ENCODE measurements at regions not wholly inside any gene's neighbourhood (a gene's known extent, or its start where the extent isn't known, plus 50 kb on each side); places are given as distances from the start of the nearest gene placed in this dataset.

DNA sequence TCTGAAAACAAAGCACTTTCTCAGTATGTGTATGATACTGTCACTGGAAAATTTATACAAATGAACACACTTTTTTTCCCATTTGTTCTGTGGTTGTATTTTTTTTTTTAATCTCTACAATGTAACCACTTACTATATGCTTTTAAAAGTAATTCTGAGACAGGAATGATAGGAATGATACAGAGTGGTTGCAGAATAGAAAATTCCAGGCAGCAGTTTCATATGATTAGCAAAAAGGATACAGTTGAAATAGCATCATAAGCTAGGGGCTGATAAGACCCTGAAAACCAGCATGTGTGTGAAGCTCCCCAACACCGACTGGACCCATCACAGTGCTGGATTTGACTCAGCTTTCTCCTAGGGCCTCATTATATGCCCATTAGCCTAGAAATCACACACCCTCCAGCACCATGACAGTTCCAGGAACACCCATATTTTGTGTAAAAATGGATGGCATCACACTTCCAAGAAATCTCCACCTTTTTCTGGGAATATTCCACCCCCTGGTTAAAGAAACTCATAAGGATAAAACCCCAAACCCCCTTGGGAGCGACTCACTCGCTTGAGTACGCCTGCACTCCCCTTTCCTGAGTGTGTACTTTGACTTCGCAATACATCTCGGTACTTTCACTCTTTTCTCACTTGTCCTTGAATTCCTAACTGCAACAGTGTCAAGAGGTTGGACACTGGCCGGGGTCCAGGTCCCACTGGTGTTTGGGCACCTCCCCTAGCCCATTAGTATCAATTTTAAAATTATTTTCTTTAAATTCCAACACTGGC lies 77.4 kb upstream of the AGA start:
- no peak overlapping the region for H2AFZ ChIP-seq (ENCODE audit: low read length)
- no peak overlapping the region for H3K4me2 ChIP-seq (ENCODE audit: low read depth, low read length)
- in situ Hi-C loops (cut with HindIII; ENCODE audit: extremely low pct_ligation_motif_present, low pct_unique_long_range_greater_than_20kb): no loop called here
- no peaks in the 10 kb centered on the region for H3K9me3 ChIP-seq (ENCODE audit: low read length)
- H3K27me3 ChIP-seq (ENCODE audit: control insufficient read depth in 1 of 2, insufficient read depth in 2 of 2, low read length in 2 of 2): no peaks in the 10 kb centered on the region
- ChIA-PET POLR2A (no interaction called here), CTCF (ENCODE audit: low intra/inter-chr PET ratio, low total read pairs) (no interaction called here)
- BruUV-seq (replicated peaks): no TSS peak
- no peak for FAIRE-seq
- intact Hi-C loops (cut with micrococcal nuclease; ENCODE audit: unreplicated experiment): no loop called here
- no peaks in the 10 kb centered on the region for H3K36me3 ChIP-seq (replicated peaks in 1 of 2; ENCODE audit: control insufficient read depth in 1 of 2, insufficient read depth in 2 of 2, low read length in 2 of 2)
- TF ChIP-seq FIP1L1 (IDR thresholded peaks at IDR 0.05; ENCODE audit: borderline replicate concordance, insufficient read depth, low read depth, low read length) (no peak), ZNF552 (CRISPR knock-in tag; IDR thresholded peaks at IDR 0.05; ENCODE audit: borderline replicate concordance) (no peak), SMARCC2 (IDR thresholded peaks at IDR 0.05) (no peak), SOX6 (IDR thresholded peaks at IDR 0.05) (no peak), SOX6 (CRISPR knock-in tag; IDR thresholded peaks at IDR 0.05) (no peak), ZFP36 (IDR thresholded peaks at IDR 0.05; ENCODE audit: borderline replicate concordance, low read depth, low read length, partially characterized antibody) (no peak), TMF1 (CRISPR knock-in tag; IDR thresholded peaks at IDR 0.05; ENCODE audit: low read depth) (no peak), RFX1 (IDR thresholded peaks at IDR 0.05) (no peak), ZNF775 (CRISPR knock-in tag; IDR thresholded peaks at IDR 0.05; ENCODE audit: borderline replicate concordance) (no peak), HCFC1 (IDR thresholded peaks at IDR 0.05; ENCODE audit: low read depth, low read length) (no peak), ZFP41 (CRISPR knock-in tag; IDR thresholded peaks at IDR 0.05; ENCODE audit: borderline replicate concordance) (no peak), SALL1 (CRISPR knock-in tag; IDR thresholded peaks at IDR 0.05) (no peak), ZNF383 (CRISPR knock-in tag; IDR thresholded peaks at IDR 0.05; ENCODE audit: borderline replicate concordance) (no peak), ZSCAN12 (CRISPR knock-in tag; IDR thresholded peaks at IDR 0.05) (no peak)
- TF ChIP-seq, protein P1, sequence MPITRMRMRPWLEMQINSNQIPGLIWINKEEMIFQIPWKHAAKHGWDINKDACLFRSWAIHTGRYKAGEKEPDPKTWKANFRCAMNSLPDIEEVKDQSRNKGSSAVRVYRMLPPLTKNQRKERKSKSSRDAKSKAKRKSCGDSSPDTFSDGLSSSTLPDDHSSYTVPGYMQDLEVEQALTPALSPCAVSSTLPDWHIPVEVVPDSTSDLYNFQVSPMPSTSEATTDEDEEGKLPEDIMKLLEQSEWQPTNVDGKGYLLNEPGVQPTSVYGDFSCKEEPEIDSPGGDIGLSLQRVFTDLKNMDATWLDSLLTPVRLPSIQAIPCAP (CRISPR knock-in tag; IDR thresholded peaks at IDR 0.05; ENCODE audit: low read depth): no peak
- no peaks in the 10 kb centered on the region for H3K4me1 ChIP-seq (ENCODE audit: insufficient read depth, low read length)
- H3K79me2 ChIP-seq (ENCODE audit: insufficient read depth, low read length): no peaks in the 10 kb centered on the region
- ATAC-seq: no peak
- no peak overlapping the region for H3K27ac ChIP-seq (ENCODE audit: extremely low read length, insufficient read depth, low read length)
- no peaks in the 10 kb centered on the region for H4K20me1 ChIP-seq (ENCODE audit: insufficient read depth, low read length)
- H3K9ac ChIP-seq (ENCODE audit: insufficient read depth, low read depth, low read length): no peak overlapping the region
- no peak for DNase-seq (ENCODE audit: low spot score)
- H3K4me3 ChIP-seq (replicated peaks in 1 of 3; ENCODE audit: insufficient read depth in 1 of 3, low read depth in 2 of 3, low read length in 3 of 3): no peak overlapping the region
- 14% methylated on average over 7 of the region's 7 CpGs for WGBS (ENCODE audit: low lambda C conversion rate)

Data from HepG2 (cell line).